GM04503 (cell line): ENCODE measurements at regions not wholly inside any gene's neighbourhood (a gene's known extent, or its start where the extent isn't known, plus 50 kb on each side); places are given as distances from the start of the nearest gene placed in this dataset.
A peak's percentile ranks its signal among the peaks of the same experiment; 100 is the strongest.

Source experiments
- DNase-seq: peaks from one replicate; pipeline ENCODE4 v3.0.0-alpha.2; 2012; ENCODE audit warnings: low read depth

- DNase-seq = no peak
Measured at GRCh38 chr19:31160336-31160926, 188.8 kb downstream of the TSHZ3 start.

GRCh38 chr19:31154021-31154420, 195.2 kb downstream of the TSHZ3 start:
- DNase-seq = peak; percentile 50

GRCh38 chr19:31152906-31153305, 196.3 kb downstream of the TSHZ3 start:
- DNase-seq = no peak

GRCh38 chr19:31149441-31149941, 199.7 kb downstream of the TSHZ3 start:
- DNase-seq = no peak

- no peak for DNase-seq
Measured at GRCh38 chr19:31148671-31149070, 200.6 kb downstream of the TSHZ3 start.

GRCh38 chr19:31147234-31147633, 202.0 kb downstream of the TSHZ3 start:
- DNase-seq = no peak

- DNase-seq = no peak
Measured at GRCh38 chr19:31146546-31147183, 202.6 kb downstream of the TSHZ3 start.

GRCh38 chr19:31146015-31146414, 203.2 kb downstream of the TSHZ3 start:
- DNase-seq = no peak

- DNase-seq = no peak
Measured at GRCh38 chr19:31145007-31145406, 204.2 kb downstream of the TSHZ3 start.

- no peak for DNase-seq
Measured at GRCh38 chr19:31144075-31144870, 205.0 kb downstream of the TSHZ3 start.

GRCh38 chr19:31141301-31141700, 207.9 kb downstream of the TSHZ3 start:
- DNase-seq = no peak

GRCh38 chr19:31140717-31141116, 208.5 kb downstream of the TSHZ3 start:
- no peak for DNase-seq

GRCh38 chr19:31139871-31140505, 209.2 kb downstream of the TSHZ3 start:
- peak; percentile 72 for DNase-seq

GRCh38 chr19:31138077-31138476, 211.2 kb downstream of the TSHZ3 start:
- no peak for DNase-seq

- DNase-seq = peak; percentile 51
Measured at GRCh38 chr19:31135841-31136240, 213.4 kb downstream of the TSHZ3 start.

- DNase-seq = no peak
Measured at GRCh38 chr19:31132753-31133110, 216.5 kb downstream of the TSHZ3 start.

- no peak for DNase-seq
Measured at GRCh38 chr19:31128291-31128690, 220.9 kb downstream of the TSHZ3 start.

GRCh38 chr19:31127134-31127967, 221.9 kb downstream of the TSHZ3 start:
- DNase-seq = peak; percentile 91

- no peak for DNase-seq
Measured at GRCh38 chr19:31126236-31126635, 223.0 kb downstream of the TSHZ3 start.

GRCh38 chr19:31125071-31125470, 224.2 kb downstream of the TSHZ3 start:
- DNase-seq = no peak

GRCh38 chr19:31121501-31121900, 227.7 kb downstream of the TSHZ3 start:
- DNase-seq = no peak

- no peak for DNase-seq
Measured at GRCh38 chr19:31120952-31121351, 228.3 kb downstream of the TSHZ3 start.
